Mesothelial cell of epicardium (in vitro differentiated cells): ENCODE measurements at regions not wholly inside any gene's neighbourhood (a gene's known extent, or its start where the extent isn't known, plus 50 kb on each side); places are given as distances from the start of the nearest gene placed in this dataset.
"Not testable (repeated sequence)": the region's sequence is repeated elsewhere in the genome, so short reads cannot be mapped to it uniquely, and the experiment has no call there.

Source experiments
- DNase-seq, 2 experiments: peaks; one replicate each; pipeline ENCODE4 v3.0.0; 2021; ENCODE audit warnings: low spot score in 2 of 2; ENCODE audit not compliant: unreplicated experiment in 2 of 2
- H3K27ac Mint-ChIP-seq: 2 replicates; pipeline ENCODE4 v1.8.0; 2021; ENCODE audit warnings: mixed read lengths
- H3K27me3 Mint-ChIP-seq: 2 replicates; pipeline ENCODE4 v1.8.0; 2021; ENCODE audit warnings: low read depth, mixed read lengths
- H3K36me3 Mint-ChIP-seq: 2 replicates; pipeline ENCODE4 v1.8.0; 2021; ENCODE audit warnings: mixed read lengths
- H3K4me1 Mint-ChIP-seq: 2 replicates; pipeline ENCODE4 v1.8.0; 2021; ENCODE audit warnings: mixed read lengths
- H3K4me3 Mint-ChIP-seq: 2 replicates; pipeline ENCODE4 v1.8.0; 2021; ENCODE audit warnings: mild to moderate bottlenecking, moderate library complexity, mixed read lengths
- H3K9me3 Mint-ChIP-seq: 2 replicates; pipeline ENCODE4 v1.8.0; 2021; ENCODE audit warnings: mixed read lengths
- CTCF ChIP-seq: fragments of 200-600 bp; sonication (generic); IDR thresholded peaks from one replicate; pipeline ENCODE4 v1.5.0; 2021; ENCODE audit warnings: antibody characterized with exemption; ENCODE audit not compliant: unreplicated experiment

- Mint-ChIP-seq H3K4me3 (no peak overlapping the region), H3K36me3 (no peaks in the 10 kb centered on the region), H3K27ac (no peak overlapping the region), H3K27me3 (no peaks in the 10 kb centered on the region), H3K4me1 (peaks cover 12% of the 10 kb centered on the region), H3K9me3 (peaks cover 4% of the 10 kb centered on the region)
- DNase-seq: no peak
- no peak for TF ChIP-seq CTCF
Observed at GRCh38 chr3:95341314-95341713, 1278.5 kb downstream of the NSUN3 start.

- H3K36me3 Mint-ChIP-seq: no peaks in the 10 kb centered on the region
- no peak for DNase-seq
- H3K27me3 Mint-ChIP-seq: no peaks in the 10 kb centered on the region
- no peak overlapping the region for H3K27ac Mint-ChIP-seq
- H3K4me3 Mint-ChIP-seq: no peak overlapping the region
- peaks cover 4% of the 10 kb centered on the region for H3K9me3 Mint-ChIP-seq
- no peak for TF ChIP-seq CTCF
- H3K4me1 Mint-ChIP-seq: peaks cover 17% of the 10 kb centered on the region
Observed at GRCh38 chr3:95343228-95343627, 1280.4 kb downstream of the NSUN3 start.

GRCh38 chr3:95343767-95344166, 1280.9 kb downstream of the NSUN3 start:
- Mint-ChIP-seq H3K36me3 (no peaks in the 10 kb centered on the region), H3K27ac (peak overlapping the region; percentile 1), H3K4me1 (peaks cover 19% of the 10 kb centered on the region), H3K9me3 (peaks cover 4% of the 10 kb centered on the region), H3K4me3 (no peak overlapping the region), H3K27me3 (no peaks in the 10 kb centered on the region)
- TF ChIP-seq CTCF: no peak
- DNase-seq: no peak

GRCh38 chr3:95347936-95348335, 1285.1 kb downstream of the NSUN3 start:
- peaks cover 39% of the 10 kb centered on the region for H3K4me1 Mint-ChIP-seq

GRCh38 chr3:95348879-95349278, 1286.0 kb downstream of the NSUN3 start:
- no peaks in the 10 kb centered on the region for H3K27me3 Mint-ChIP-seq
- no peaks in the 10 kb centered on the region for H3K9me3 Mint-ChIP-seq
- no peak for TF ChIP-seq CTCF
- peaks cover 38% of the 10 kb centered on the region for H3K4me1 Mint-ChIP-seq
- H3K4me3 Mint-ChIP-seq: no peak overlapping the region
- no peak overlapping the region for H3K27ac Mint-ChIP-seq
- DNase-seq: no peak
- H3K36me3 Mint-ChIP-seq: no peaks in the 10 kb centered on the region

More at GRCh38 chr3:95347936-95348335, 1285.1 kb downstream of the NSUN3 start:
- peak overlapping the region; percentile 63 for H3K27ac Mint-ChIP-seq
- H3K4me3 Mint-ChIP-seq, H3K27me3 Mint-ChIP-seq, H3K36me3 Mint-ChIP-seq, DNase-seq, H3K9me3 Mint-ChIP-seq: not testable (repeated sequence)

GRCh38 chr3:95350049-95350448, 1287.2 kb downstream of the NSUN3 start:
- Mint-ChIP-seq H3K27me3 (no peaks in the 10 kb centered on the region), H3K4me3 (no peak overlapping the region), H3K4me1 (peaks cover 36% of the 10 kb centered on the region), H3K27ac (peak overlapping the region; percentile 3), H3K9me3 (no peaks in the 10 kb centered on the region), H3K36me3 (no peaks in the 10 kb centered on the region)
- DNase-seq: no peak
- no peak for TF ChIP-seq CTCF
